GM12873 (cell line): ENCODE measurements at regions not wholly inside any gene's neighbourhood (a gene's known extent, or its start where the extent isn't known, plus 50 kb on each side); places are given as distances from the start of the nearest gene placed in this dataset.

Experiments
- CTCF ChIP-seq: IDR thresholded peaks from 2 replicates; pipeline ENCODE4 v1.5.1; 2012; ENCODE audit warnings: low read depth, mild to moderate bottlenecking, moderate library complexity, low read length, control low read depth; ENCODE audit not compliant: insufficient read depth; ENCODE audit errors: missing control alignments

- TF ChIP-seq CTCF: no peak
Observed at GRCh38 chr3:152970851-152971250, 135.9 kb downstream of the P2RY1 start.

- TF ChIP-seq CTCF: no peak
Observed at GRCh38 chr3:152971880-152972279, 136.9 kb downstream of the P2RY1 start.

GRCh38 chr3:152973575-152973974, 138.6 kb downstream of the P2RY1 start:
- no peak for TF ChIP-seq CTCF

- no peak for TF ChIP-seq CTCF
Observed at GRCh38 chr3:152976239-152976638, 141.3 kb downstream of the P2RY1 start.

GRCh38 chr3:152977366-152977765, 142.4 kb downstream of the P2RY1 start:
- TF ChIP-seq CTCF: no peak

- no peak for TF ChIP-seq CTCF
Observed at GRCh38 chr3:152978152-152978551, 143.2 kb downstream of the P2RY1 start.

GRCh38 chr3:152997526-152997925, 162.6 kb downstream of the P2RY1 start:
- TF ChIP-seq CTCF: no peak
